Stimulated activated CD8-positive, alpha-beta memory T cell treated with anti-CD3 and anti-CD28 coated beads, Interleukin-12 subunit alpha, Interleukin-12 subunit beta, amount 100 ng/mL, for 4 hours (primary cell): ENCODE measurements at regions not wholly inside any gene's neighbourhood (a gene's known extent, or its start where the extent isn't known, plus 50 kb on each side); places are given as distances from the start of the nearest gene placed in this dataset.

Experiments used
- DNase-seq: peaks from one replicate; pipeline ENCODE4 v3.0.0-alpha.2; 2020; ENCODE audit warnings: low read depth

GRCh38 chrX:38856670-38857265, 55.5 kb downstream of the MID1IP1 start:
- no peak for DNase-seq

- DNase-seq = no peak
Observed at GRCh38 chrX:38857736-38858523, 56.7 kb downstream of the MID1IP1 start.

- DNase-seq = no peak
Observed at GRCh38 chrX:38859602-38860001, 58.3 kb downstream of the MID1IP1 start.

GRCh38 chrX:38860106-38861013, 59.1 kb downstream of the MID1IP1 start:
- DNase-seq = no peak

- no peak for DNase-seq
Observed at GRCh38 chrX:38861489-38861888, 60.2 kb downstream of the MID1IP1 start.

- DNase-seq = no peak
Observed at GRCh38 chrX:38862100-38862499, 60.8 kb downstream of the MID1IP1 start.

- no peak for DNase-seq
Observed at GRCh38 chrX:38864165-38864564, 62.9 kb downstream of the MID1IP1 start.

- DNase-seq = no peak
Observed at GRCh38 chrX:38868321-38868720, 67.1 kb downstream of the MID1IP1 start.

- no peak for DNase-seq
Observed at GRCh38 chrX:38868941-38869401, 67.7 kb downstream of the MID1IP1 start.

- DNase-seq = no peak
Observed at GRCh38 chrX:38870361-38870895, 69.2 kb downstream of the MID1IP1 start.

GRCh38 chrX:38871129-38872029, 70.1 kb downstream of the MID1IP1 start:
- DNase-seq = no peak

GRCh38 chrX:38877366-38877765, 76.1 kb downstream of the MID1IP1 start:
- DNase-seq = no peak

GRCh38 chrX:38878641-38879340, 77.5 kb downstream of the MID1IP1 start:
- DNase-seq = no peak

- DNase-seq = no peak
Observed at GRCh38 chrX:38879631-38880220, 78.5 kb downstream of the MID1IP1 start.

GRCh38 chrX:38880296-38880854, 79.1 kb downstream of the MID1IP1 start:
- DNase-seq = no peak

- DNase-seq = no peak
Observed at GRCh38 chrX:38881066-38881465, 79.8 kb downstream of the MID1IP1 start.

- no peak for DNase-seq
Observed at GRCh38 chrX:38881727-38882126, 80.5 kb downstream of the MID1IP1 start.

- no peak for DNase-seq
Observed at GRCh38 chrX:38882894-38883626, 81.8 kb downstream of the MID1IP1 start.

- no peak for DNase-seq
Observed at GRCh38 chrX:38886112-38886511, 84.9 kb downstream of the MID1IP1 start.
